ENCODE measurements at regions not wholly inside any gene's neighbourhood (a gene's known extent, or its start where the extent isn't known, plus 50 kb on each side); places are given as distances from the start of the nearest gene placed in this dataset.

DNA sequence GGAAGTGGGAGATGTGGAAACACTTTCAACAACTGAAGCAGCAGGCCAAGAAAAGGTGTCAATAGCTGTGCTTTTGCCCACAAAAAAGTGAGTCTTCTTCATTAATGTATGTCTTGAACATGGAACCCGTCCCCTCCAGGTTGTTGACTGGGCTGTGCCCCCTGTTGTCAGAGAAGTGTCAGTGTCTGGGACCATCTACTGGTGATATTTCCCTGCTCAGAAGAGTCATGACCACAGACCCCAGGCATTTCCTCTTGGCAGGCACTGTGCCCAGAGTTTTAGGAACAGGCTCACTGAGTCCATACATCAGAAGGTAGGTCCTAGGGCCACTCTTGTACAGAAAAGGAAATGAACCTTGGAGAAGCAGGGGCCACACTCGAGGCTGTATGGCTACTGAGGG lies 54.8 kb upstream of the LARS2 start:
- no peak overlapping the region for H3K4me2 ChIP-seq (ENCODE audit: low read depth, low read length)
- no peaks in the 10 kb centered on the region for H3F3A ChIP-seq (ENCODE audit: insufficient read depth, low read length)
- H3K9ac ChIP-seq (ENCODE audit: low read length) = no peak overlapping the region
- H3K4me1 ChIP-seq (ENCODE audit: low read length) = no peaks in the 10 kb centered on the region
- H3K9me3 ChIP-seq (replicated peaks; ENCODE audit: insufficient read depth, low read length) = no peaks in the 10 kb centered on the region
- H3K79me2 ChIP-seq (ENCODE audit: low read length) = no peaks in the 10 kb centered on the region
- no peaks in the 10 kb centered on the region for H4K20me1 ChIP-seq (ENCODE audit: insufficient read depth, low read length)
- no peaks in the 10 kb centered on the region for H3K9me2 ChIP-seq (replicated peaks; ENCODE audit: insufficient read depth, low read length)
- H2AFZ ChIP-seq (ENCODE audit: low read length) = no peak overlapping the region
- no peak overlapping the region for H3K4me3 ChIP-seq (ENCODE audit: low read length)
- no peak for DNase-seq
- H3K27me3 ChIP-seq (replicated peaks; ENCODE audit: insufficient read depth, low read length) = no peaks in the 10 kb centered on the region
- TF ChIP-seq EZH2 (optimal IDR thresholded peaks at IDR 0.05; ENCODE audit: low read depth, low read length) = no peak
- no peak for TF ChIP-seq EZH2phosphoT487 (IDR thresholded peaks at IDR 0.05; ENCODE audit: low read length)
- TF ChIP-seq, protein P1, sequence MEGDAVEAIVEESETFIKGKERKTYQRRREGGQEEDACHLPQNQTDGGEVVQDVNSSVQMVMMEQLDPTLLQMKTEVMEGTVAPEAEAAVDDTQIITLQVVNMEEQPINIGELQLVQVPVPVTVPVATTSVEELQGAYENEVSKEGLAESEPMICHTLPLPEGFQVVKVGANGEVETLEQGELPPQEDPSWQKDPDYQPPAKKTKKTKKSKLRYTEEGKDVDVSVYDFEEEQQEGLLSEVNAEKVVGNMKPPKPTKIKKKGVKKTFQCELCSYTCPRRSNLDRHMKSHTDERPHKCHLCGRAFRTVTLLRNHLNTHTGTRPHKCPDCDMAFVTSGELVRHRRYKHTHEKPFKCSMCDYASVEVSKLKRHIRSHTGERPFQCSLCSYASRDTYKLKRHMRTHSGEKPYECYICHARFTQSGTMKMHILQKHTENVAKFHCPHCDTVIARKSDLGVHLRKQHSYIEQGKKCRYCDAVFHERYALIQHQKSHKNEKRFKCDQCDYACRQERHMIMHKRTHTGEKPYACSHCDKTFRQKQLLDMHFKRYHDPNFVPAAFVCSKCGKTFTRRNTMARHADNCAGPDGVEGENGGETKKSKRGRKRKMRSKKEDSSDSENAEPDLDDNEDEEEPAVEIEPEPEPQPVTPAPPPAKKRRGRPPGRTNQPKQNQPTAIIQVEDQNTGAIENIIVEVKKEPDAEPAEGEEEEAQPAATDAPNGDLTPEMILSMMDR (IDR thresholded peaks at IDR 0.05; ENCODE audit: low read length) = no peak
- no peak overlapping the region for H3K27ac ChIP-seq (ENCODE audit: low read length)
- H3K36me3 ChIP-seq (replicated peaks; ENCODE audit: insufficient read depth, low read length) = no peaks in the 10 kb centered on the region

DNA sequence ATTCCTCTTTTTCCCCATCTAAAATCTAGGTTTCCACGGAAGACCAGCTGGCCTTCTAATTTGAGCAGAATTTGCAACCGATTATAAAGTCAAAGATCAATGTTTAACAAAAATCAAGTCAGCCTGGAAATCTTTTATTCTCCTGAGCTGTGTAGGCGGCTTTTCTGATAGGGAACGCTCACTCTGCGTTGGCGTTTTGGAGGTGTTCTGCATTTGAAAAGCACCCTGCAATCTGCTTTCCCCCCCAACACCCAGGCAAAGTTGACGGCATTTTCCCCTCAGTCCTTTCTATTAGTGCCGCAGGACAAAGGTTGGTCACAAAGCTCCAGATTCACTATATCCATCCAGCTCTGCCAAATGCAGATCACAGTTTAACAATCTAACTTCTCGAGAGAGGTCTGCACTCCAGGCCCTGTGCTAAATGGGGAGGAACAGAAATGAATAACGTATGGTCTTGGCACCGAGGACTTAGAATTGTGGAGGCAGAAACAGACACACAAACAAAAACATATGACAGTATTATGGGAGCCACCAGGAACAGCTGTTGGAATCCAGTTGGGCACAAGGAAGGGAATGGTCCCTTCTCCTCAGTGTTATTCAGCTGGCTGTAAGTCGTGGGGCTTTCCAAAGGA lies 50.4 kb upstream of the LARS2 start:
- H3K4me3 ChIP-seq (ENCODE audit: low read length) = no peak overlapping the region
- no peak overlapping the region for H3K9ac ChIP-seq (ENCODE audit: low read length)
- TF ChIP-seq EZH2 (optimal IDR thresholded peaks at IDR 0.05; ENCODE audit: low read depth, low read length) (no peak), EZH2phosphoT487 (IDR thresholded peaks at IDR 0.05; ENCODE audit: low read length) (no peak)
- TF ChIP-seq, protein P1 (IDR thresholded peaks at IDR 0.05; ENCODE audit: low read length) = no peak
- no peaks in the 10 kb centered on the region for H3K9me2 ChIP-seq (replicated peaks; ENCODE audit: insufficient read depth, low read length)
- no peak for DNase-seq
- no peaks in the 10 kb centered on the region for H3F3A ChIP-seq (ENCODE audit: insufficient read depth, low read length)
- no peaks in the 10 kb centered on the region for H3K79me2 ChIP-seq (ENCODE audit: low read length)
- no peaks in the 10 kb centered on the region for H3K36me3 ChIP-seq (replicated peaks; ENCODE audit: insufficient read depth, low read length)
- H3K9me3 ChIP-seq (replicated peaks; ENCODE audit: insufficient read depth, low read length) = no peaks in the 10 kb centered on the region
- H3K4me2 ChIP-seq (ENCODE audit: low read depth, low read length) = no peak overlapping the region
- no peak overlapping the region for H2AFZ ChIP-seq (ENCODE audit: low read length)
- no peak overlapping the region for H3K27ac ChIP-seq (ENCODE audit: low read length)
- no peaks in the 10 kb centered on the region for H3K4me1 ChIP-seq (ENCODE audit: low read length)
- H4K20me1 ChIP-seq (ENCODE audit: insufficient read depth, low read length) = no peaks in the 10 kb centered on the region
- no peaks in the 10 kb centered on the region for H3K27me3 ChIP-seq (replicated peaks; ENCODE audit: insufficient read depth, low read length)

All from MM.1S (cell line).